NB4 (cell line): ENCODE measurements at regions not wholly inside any gene's neighbourhood (a gene's known extent, or its start where the extent isn't known, plus 50 kb on each side); places are given as distances from the start of the nearest gene placed in this dataset.

Experiments
- DNase-seq: peaks from one replicate; pipeline ENCODE4 v3.0.0; 2010; ENCODE audit warnings: low read depth
- H3K4me3 ChIP-seq: one replicate; pipeline ENCODE4 v1.5.1; 2011; ENCODE audit warnings: mild to moderate bottlenecking, low read depth, low read length, moderate library complexity
- MYC ChIP-seq: IDR thresholded peaks from 2 replicates; pipeline ENCODE4 v1.6.1; 2011; ENCODE audit warnings: low read depth, low read length
- POLR2A ChIP-seq: IDR thresholded peaks from 2 replicates; pipeline ENCODE4 v1.6.1; 2011; ENCODE audit warnings: mild to moderate bottlenecking; ENCODE audit not compliant: insufficient read length; ENCODE audit errors: extremely low read depth
- TF ChIP-seq, protein P1 (sequence below): IDR thresholded peaks from one replicate; pipeline ENCODE4 v1.5.1; 2012; ENCODE audit warnings: low read depth, low read length
- TF ChIP-seq, protein P2 (sequence below): IDR thresholded peaks from 2 replicates; pipeline ENCODE4 v1.6.1; 2011; ENCODE audit warnings: low read depth, low read length

DNA sequence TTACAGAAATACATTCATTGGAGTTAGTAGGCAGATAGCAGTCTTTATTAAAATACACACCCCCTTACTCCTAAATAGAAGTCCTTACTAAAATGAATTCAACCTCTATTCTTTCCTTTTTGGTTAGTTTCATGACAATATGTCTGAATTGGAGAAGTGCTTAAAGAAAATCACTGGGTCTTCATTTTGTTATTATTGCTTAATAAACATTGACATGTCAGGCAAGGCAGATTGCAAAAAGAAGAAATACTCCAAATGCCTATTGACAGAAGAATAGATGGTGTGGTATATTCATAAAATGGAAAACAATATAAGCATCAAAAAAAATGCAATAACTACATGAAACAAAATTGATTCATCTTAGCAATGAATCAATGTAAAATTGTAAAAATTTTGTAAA is 135.5 kb downstream of the TMEM26 start:
- no peak for TF ChIP-seq MYC
- TF ChIP-seq, protein P1, sequence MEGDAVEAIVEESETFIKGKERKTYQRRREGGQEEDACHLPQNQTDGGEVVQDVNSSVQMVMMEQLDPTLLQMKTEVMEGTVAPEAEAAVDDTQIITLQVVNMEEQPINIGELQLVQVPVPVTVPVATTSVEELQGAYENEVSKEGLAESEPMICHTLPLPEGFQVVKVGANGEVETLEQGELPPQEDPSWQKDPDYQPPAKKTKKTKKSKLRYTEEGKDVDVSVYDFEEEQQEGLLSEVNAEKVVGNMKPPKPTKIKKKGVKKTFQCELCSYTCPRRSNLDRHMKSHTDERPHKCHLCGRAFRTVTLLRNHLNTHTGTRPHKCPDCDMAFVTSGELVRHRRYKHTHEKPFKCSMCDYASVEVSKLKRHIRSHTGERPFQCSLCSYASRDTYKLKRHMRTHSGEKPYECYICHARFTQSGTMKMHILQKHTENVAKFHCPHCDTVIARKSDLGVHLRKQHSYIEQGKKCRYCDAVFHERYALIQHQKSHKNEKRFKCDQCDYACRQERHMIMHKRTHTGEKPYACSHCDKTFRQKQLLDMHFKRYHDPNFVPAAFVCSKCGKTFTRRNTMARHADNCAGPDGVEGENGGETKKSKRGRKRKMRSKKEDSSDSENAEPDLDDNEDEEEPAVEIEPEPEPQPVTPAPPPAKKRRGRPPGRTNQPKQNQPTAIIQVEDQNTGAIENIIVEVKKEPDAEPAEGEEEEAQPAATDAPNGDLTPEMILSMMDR = no peak
- no peak for TF ChIP-seq POLR2A
- TF ChIP-seq, protein P2, sequence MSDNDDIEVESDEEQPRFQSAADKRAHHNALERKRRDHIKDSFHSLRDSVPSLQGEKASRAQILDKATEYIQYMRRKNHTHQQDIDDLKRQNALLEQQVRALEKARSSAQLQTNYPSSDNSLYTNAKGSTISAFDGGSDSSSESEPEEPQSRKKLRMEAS = no peak
- H3K4me3 ChIP-seq = no peak overlapping the region
- DNase-seq = no peak

DNA sequence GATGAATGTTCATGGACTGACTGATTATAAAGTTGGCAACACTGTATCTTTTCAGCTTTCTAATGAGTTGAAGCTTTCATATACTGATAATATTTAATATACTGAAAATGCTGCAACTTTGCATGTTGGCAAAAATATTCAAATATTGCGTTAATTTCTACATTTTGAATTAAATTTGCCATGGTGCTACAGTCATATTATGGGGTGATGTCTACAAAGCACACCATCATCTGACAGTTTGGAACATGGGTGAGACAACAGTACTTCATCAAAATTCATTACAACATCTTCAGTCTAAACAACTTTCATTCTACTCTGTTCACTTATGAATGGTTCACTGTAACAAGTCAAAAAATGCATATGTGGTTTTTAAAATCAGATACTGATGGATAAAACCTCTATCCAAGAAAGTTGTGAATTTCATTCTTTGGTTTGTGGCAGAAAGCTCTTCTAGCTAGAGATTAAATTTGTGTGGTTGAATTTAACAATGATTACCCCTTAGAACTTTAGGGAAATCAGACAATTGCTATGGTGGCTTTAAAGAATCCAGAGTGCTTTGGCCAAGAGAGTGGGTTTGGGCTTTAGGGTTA is 136.4 kb downstream of the TMEM26 start:
- TF ChIP-seq POLR2A (no peak), MYC (no peak)
- TF ChIP-seq, protein P1 = no peak
- TF ChIP-seq, protein P2 = no peak
- no peak for DNase-seq
- H3K4me3 ChIP-seq = no peak overlapping the region

DNA sequence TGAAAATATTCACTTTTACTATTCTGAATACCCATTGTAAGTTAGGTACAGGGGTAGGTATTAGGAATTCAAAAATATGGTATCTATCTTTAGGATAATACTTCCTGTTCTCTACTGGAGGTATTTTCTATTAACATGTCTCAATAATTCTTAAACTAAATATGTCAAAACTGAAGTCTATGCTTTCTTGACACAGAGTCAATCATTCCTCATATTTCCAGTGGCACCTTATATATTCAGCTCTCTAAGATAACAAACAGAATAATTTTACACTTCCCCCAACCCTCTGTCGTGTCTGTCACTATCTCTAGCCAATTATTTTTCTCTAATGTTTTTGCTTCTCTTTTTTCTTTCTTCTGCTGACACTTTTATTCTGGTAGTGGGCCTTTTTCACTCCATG is 138.9 kb downstream of the TMEM26 start:
- H3K4me3 ChIP-seq = no peak overlapping the region
- DNase-seq = no peak
- TF ChIP-seq, protein P2 = no peak
- TF ChIP-seq POLR2A = no peak
- TF ChIP-seq, protein P1 = no peak
- TF ChIP-seq MYC = no peak

DNA sequence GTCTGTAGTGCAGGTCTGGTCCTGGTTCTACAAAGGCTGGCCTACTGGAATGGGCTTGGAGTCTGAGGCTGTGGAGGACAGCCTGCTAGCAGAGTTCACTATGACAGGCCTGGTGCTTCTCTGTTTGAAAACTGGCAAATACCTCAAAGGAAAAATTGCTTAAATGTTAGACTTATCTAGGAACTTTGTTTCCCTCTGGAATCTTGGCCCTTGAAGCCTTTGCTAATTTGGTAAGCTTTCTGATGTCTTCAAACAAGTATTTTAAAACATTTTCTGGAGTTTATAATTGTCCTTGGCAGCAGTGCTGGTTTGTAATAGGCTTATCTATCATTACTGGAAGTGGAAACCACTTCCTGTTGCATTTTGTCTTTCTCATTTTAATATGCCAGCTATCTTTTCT is 139.7 kb downstream of the TMEM26 start:
- DNase-seq = no peak
- no peak overlapping the region for H3K4me3 ChIP-seq
- TF ChIP-seq, protein P2 = no peak
- TF ChIP-seq POLR2A = no peak
- TF ChIP-seq MYC = no peak
- TF ChIP-seq, protein P1 = no peak

DNA sequence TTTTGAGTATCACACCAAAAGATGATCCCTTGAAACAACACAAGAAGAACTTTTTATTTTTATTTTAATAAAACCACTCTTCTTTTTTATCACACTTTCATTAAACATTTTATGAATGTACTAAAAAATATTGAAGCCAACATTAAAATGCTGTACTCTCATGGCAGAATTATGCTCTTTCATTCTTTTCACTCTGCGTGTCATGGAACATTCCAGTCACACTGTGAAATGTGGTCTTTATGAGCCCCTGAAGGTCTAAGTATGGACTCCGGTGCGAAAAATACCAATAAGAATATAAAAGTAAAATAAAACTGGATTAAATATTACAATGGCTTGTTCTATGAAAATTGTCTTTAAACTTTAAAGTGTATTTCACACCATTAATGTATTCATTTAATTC is 148.4 kb downstream of the TMEM26 start:
- no peak for DNase-seq
- no peak overlapping the region for H3K4me3 ChIP-seq
- TF ChIP-seq, protein P2 = no peak
- TF ChIP-seq POLR2A = no peak
- TF ChIP-seq, protein P1 = no peak
- TF ChIP-seq MYC = no peak

DNA sequence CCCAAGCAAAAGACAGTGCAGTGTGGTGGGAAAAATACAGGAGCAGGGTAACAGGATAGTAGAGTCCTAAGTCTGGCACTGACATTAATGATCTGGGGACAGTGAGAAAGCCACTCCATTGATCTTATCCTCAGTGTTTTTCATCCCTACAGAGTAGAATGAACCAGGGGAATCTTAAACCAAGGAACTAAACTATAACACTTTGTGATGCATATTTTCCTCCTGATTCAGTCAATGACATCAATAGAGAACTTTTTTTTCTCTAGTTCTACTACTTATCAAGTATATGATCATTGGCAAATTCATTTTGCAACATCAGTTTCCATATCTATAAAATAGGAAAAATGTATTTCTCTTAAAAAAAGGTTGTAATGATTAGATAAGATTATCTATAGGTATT is 151.1 kb downstream of the TMEM26 start:
- DNase-seq = no peak
- TF ChIP-seq, protein P1 = no peak
- no peak overlapping the region for H3K4me3 ChIP-seq
